Right lung (tissue), 2 donors: ENCODE measurements at regions not wholly inside any gene's neighbourhood (a gene's known extent, or its start where the extent isn't known, plus 50 kb on each side); places are given as distances from the start of the nearest gene placed in this dataset.

Experiments used
- DNase-seq, 2 donors: peaks; one replicate each; pipeline ENCODE4 v3.0.0-alpha.2; 2013

- DNase-seq, result no peak
These were observed 530.3 kb upstream of the PRKX start for GRCh38 chrX:4243759-4244158.

GRCh38 chrX:4240541-4241194, 527.2 kb upstream of the PRKX start:
- DNase-seq, result no peak

GRCh38 chrX:4239650-4240540, 526.4 kb upstream of the PRKX start:
- DNase-seq, result no peak

- DNase-seq, result no peak
These were observed 525.5 kb upstream of the PRKX start for GRCh38 chrX:4238916-4239315.

- DNase-seq, result no peak
These were observed 511.6 kb upstream of the PRKX start for GRCh38 chrX:4225086-4225485.

- no peak for DNase-seq
These were observed 493.5 kb upstream of the PRKX start for GRCh38 chrX:4206941-4207340.

- no peak for DNase-seq
These were observed 484.5 kb upstream of the PRKX start for GRCh38 chrX:4197971-4198370.

- DNase-seq, result no peak
These were observed 480.2 kb upstream of the PRKX start for GRCh38 chrX:4193500-4194155.

GRCh38 chrX:4186331-4186730, 472.9 kb upstream of the PRKX start:
- no peak for DNase-seq

GRCh38 chrX:4185086-4185485, 471.6 kb upstream of the PRKX start:
- DNase-seq, result no peak

- no peak for DNase-seq
These were observed 469.0 kb upstream of the PRKX start for GRCh38 chrX:4182408-4182806.

- DNase-seq, result no peak
These were observed 468.4 kb upstream of the PRKX start for GRCh38 chrX:4181782-4182407.

GRCh38 chrX:4179031-4179430, 465.6 kb upstream of the PRKX start:
- DNase-seq, result no peak

- DNase-seq, result no peak
These were observed 461.8 kb upstream of the PRKX start for GRCh38 chrX:4175221-4175620.

GRCh38 chrX:4173743-4174142, 460.3 kb upstream of the PRKX start:
- DNase-seq, result no peak

- DNase-seq, result no peak
These were observed 438.3 kb upstream of the PRKX start for GRCh38 chrX:4151798-4152197.

- DNase-seq, result no peak
These were observed 436.8 kb upstream of the PRKX start for GRCh38 chrX:4150259-4150658.

- no peak for DNase-seq
These were observed 416.2 kb upstream of the PRKX start for GRCh38 chrX:4129626-4130025.

- no peak for DNase-seq
These were observed 405.4 kb upstream of the PRKX start for GRCh38 chrX:4118666-4119530.

GRCh38 chrX:4110964-4111363, 397.5 kb upstream of the PRKX start:
- no peak for DNase-seq

- no peak for DNase-seq
These were observed 381.5 kb upstream of the PRKX start for GRCh38 chrX:4094926-4095325.
